HG03520 (cell line): ENCODE measurements at regions not wholly inside any gene's neighbourhood (a gene's known extent, or its start where the extent isn't known, plus 50 kb on each side); places are given as distances from the start of the nearest gene placed in this dataset.
"Not testable (repeated sequence)": the region's sequence is repeated elsewhere in the genome, so short reads cannot be mapped to it uniquely, and the experiment has no call there.

Source experiments
- ATAC-seq: cut with Tn5 transposase; IDR thresholded peaks from one replicate; pipeline ENCODE4 v1.9.1; 2021; ENCODE audit warnings: mild to moderate bottlenecking, moderate library complexity; ENCODE audit not compliant: unreplicated experiment

GRCh38 chr3:26472345-26472744, 150.2 kb upstream of the LRRC3B start:
- ATAC-seq: no peak

GRCh38 chr3:26474706-26475105, 147.9 kb upstream of the LRRC3B start:
- no peak for ATAC-seq

DNA sequence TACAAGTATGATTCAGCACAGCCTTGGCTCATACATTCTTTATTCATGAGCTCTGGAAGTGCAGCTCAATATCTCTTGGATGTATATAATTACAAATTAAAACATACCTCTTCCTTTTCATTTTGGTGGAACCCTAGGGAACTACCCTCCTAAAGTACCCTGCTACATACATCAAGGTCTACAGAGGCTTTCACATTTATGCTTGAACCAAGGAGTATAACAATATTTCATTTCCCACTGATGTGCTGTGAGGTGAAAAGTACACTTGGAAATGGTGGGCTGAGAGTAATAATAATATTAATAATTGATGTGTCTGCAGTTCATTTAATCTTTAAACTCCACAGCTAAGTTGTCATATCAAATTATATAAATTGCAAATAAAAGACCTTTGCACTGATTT, 142.2 kb upstream of the LRRC3B start:
- no peak for ATAC-seq

GRCh38 chr3:26484140-26484539, 138.4 kb upstream of the LRRC3B start:
- ATAC-seq: no peak

- ATAC-seq: no peak
Measured at GRCh38 chr3:26498271-26498670, 124.3 kb upstream of the LRRC3B start.

GRCh38 chr3:26505399-26505798, 117.2 kb upstream of the LRRC3B start:
- no peak for ATAC-seq

DNA sequence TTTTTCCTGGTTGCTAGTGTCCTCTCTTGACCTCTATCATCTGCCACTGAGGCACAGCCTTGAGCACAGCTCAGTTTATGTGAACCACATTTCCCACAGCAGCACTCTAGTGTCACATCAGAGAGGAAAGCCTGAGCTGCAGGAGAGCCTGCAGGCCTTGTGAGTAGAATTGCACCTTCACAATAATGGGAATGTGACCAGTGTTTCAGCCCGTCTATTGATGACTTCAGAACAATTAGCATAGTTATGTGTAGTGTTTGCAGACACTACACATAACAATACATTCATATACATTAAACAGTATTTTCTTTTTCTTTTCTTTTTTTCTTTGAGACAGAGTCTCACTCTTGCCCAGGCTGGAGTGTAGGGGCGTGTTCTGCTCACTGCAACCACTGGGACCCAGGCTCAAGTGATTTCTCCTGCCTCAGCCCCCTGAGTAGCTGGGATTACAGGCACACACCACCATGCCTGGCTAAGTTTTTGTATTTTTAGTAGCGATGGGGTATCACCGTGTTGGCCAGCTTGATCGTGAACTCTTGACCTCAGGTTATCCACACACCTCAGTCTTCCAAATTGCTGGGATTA, 108.0 kb upstream of the LRRC3B start:
- ATAC-seq: not testable (repeated sequence)

DNA sequence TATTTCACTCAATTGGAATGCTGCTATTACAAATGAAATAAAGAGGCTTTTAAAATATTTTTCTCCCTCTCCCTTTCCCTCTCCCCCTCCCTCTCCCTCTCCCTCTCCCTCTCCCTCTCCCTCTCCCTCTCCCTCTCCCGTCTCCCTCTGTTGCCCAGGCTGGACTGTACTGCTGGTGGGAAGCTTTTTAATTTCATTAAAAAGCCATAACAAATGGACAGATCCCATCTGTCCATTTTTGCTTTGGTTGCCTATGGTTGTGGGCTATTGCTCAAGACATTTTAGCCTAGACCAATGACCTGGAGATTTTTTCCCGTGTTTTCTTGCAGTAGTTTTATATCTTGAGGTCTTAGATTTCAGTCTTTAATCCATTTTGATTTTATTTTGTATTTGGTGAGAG, 107.2 kb upstream of the LRRC3B start:
- ATAC-seq: no peak

- ATAC-seq: no peak
Measured at GRCh38 chr3:26521261-26521660, 101.3 kb upstream of the LRRC3B start.

DNA sequence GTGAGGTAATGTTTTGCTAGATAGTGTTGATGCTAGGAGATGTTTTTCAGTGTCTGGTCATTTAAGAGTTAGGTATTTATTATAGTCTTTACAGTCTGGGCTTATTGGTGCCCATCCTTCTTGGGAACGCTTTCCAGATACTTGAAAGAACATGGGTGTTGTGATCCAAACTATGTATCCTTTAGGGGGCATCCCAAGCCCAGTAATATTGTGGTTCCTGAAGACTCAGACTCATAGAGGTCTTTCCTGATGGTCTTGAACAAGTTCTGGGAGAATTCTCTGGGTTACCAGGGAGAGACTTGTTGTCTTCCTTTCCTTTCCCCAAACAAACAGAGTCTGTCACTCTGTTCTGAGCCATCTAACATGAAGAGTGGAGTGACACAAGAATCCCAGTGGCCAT, 99.7 kb upstream of the LRRC3B start:
- no peak for ATAC-seq

DNA sequence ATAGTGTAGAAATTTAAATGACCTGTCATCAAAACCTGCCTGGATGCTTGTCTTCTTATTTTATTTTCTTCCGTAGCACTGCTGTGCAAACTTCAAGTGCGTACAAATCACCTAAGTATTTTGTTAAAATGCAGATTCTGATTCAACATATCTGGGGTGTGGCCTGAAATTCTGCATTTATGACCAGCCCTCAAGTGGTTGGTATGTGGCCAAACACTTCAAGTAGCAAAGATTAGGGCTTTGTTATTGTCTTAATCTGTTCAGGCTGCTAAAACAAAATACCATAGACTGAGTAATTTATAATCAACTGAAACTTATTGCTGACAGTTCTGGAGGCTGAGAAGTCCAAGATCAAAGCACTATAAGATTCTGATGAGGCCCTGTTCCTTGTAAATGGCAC, 97.6 kb upstream of the LRRC3B start:
- ATAC-seq: no peak

GRCh38 chr3:26535151-26535550, 87.4 kb upstream of the LRRC3B start:
- no peak for ATAC-seq

GRCh38 chr3:26536955-26537354, 85.6 kb upstream of the LRRC3B start:
- no peak for ATAC-seq

- no peak for ATAC-seq
Measured at GRCh38 chr3:26550413-26550812, 72.2 kb upstream of the LRRC3B start.

- ATAC-seq: no peak
Measured at GRCh38 chr3:26556637-26557036, 65.9 kb upstream of the LRRC3B start.

- no peak for ATAC-seq
Measured at GRCh38 chr3:26558257-26558656, 64.3 kb upstream of the LRRC3B start.

GRCh38 chr3:26559227-26559626, 63.3 kb upstream of the LRRC3B start:
- no peak for ATAC-seq

GRCh38 chr3:26560081-26560480, 62.5 kb upstream of the LRRC3B start:
- no peak for ATAC-seq

DNA sequence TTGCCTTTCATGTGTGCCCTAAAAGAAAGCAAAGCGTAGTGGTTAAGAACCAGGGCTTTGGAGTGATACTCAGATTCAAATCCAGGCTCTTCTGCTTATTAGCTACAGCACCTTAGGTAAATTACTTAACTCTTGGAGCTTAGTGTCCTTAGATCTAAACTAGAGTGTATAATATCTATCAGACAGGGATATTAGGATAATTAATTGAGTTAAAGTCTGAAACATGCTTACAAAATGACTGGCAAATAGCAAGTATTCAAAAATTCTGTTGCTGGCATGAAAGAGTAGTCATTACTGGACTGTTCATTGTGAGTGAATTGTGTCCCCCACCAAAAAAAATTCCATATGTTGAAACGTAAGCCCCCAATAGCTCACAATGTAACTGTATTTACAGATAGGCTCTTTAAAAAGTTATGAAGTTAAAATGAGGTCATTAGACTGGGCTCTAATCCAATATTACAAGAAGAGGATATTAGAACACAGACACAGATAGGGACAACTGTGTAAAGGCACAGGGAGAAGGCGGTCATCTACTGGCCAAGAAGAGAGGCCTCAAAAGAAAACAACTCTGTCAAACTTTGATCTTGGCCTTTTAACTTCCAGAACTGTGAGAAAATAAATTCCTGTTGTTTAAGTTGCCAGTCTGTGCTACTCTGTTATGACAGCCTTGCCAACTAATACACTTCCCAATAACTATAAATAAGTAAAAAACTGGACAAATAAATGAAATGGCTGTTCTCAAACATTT, 60.4 kb upstream of the LRRC3B start:
- no peak for ATAC-seq
